CD4-positive, alpha-beta memory T cell (primary cell): ENCODE measurements at regions not wholly inside any gene's neighbourhood (a gene's known extent, or its start where the extent isn't known, plus 50 kb on each side); places are given as distances from the start of the nearest gene placed in this dataset.

Experiments
- CTCF ChIA-PET: fragments of 350-600 bp; sonication (Branson Sonifier 250); formaldehyde crosslinking; loops from one replicate; lab custom pipeline; 2021; ENCODE audit warnings: inconsistent platforms; ENCODE audit not compliant: partially characterized antibody; lab: Charles Lee
- POLR2A ChIA-PET: fragments of 350-600 bp; sonication (Branson Sonifier 250); formaldehyde crosslinking; loops from one replicate; lab custom pipeline; 2021; ENCODE audit not compliant: partially characterized antibody; lab: Charles Lee
- DNase-seq, 5 donors: peaks; one replicate each; pipeline versions ENCODE4 v3.0.0 to v3.0.0-alpha.2; 2020 to 2022; ENCODE audit warnings: mixed read lengths in 1 of 5
- H3K27ac ChIP-seq: one replicate; pipeline ENCODE4 v1.7.0; 2013; ENCODE audit warnings: low read depth, low read length
- H3K27me3 ChIP-seq: 2 replicates; pipeline ENCODE4 v1.7.0; 2013; ENCODE audit warnings: mild to moderate bottlenecking, low read length, moderate library complexity; ENCODE audit not compliant: insufficient read depth
- H3K36me3 ChIP-seq: 2 replicates; pipeline ENCODE4 v1.7.0; 2013; ENCODE audit warnings: mild to moderate bottlenecking, low read length, moderate library complexity; ENCODE audit not compliant: insufficient read depth
- H3K4me1 ChIP-seq: 2 replicates; pipeline ENCODE4 v1.7.0; 2013; ENCODE audit warnings: mild to moderate bottlenecking, low read length, moderate library complexity; ENCODE audit not compliant: insufficient read depth
- H3K4me3 ChIP-seq, 2 donors: one replicate each; pipeline ENCODE4 v1.7.0; 2013; ENCODE audit warnings: low read length in 2 of 2, mild to moderate bottlenecking in 1 of 2
- H3K9me3 ChIP-seq, 2 donors: one replicate each; pipeline ENCODE4 v1.7.0; 2013; ENCODE audit warnings: low read length in 2 of 2, control low read depth in 1 of 2; ENCODE audit not compliant: control insufficient read depth in 1 of 2
- H3K27ac Mint-ChIP-seq, 7 donors: one replicate each; pipeline ENCODE4 v1.8.0; 2020 to 2021; ENCODE audit warnings: mixed read lengths in 7 of 7, mild to moderate bottlenecking in 6 of 7, inconsistent platforms in 3 of 7, moderate library complexity in 3 of 7
- H3K27me3 Mint-ChIP-seq, 2 donors: one replicate each; pipeline ENCODE4 v1.8.0; 2020 to 2021; ENCODE audit warnings: mixed read lengths in 2 of 2
- H3K36me3 Mint-ChIP-seq, 2 donors: one replicate each; pipeline ENCODE4 v1.8.0; 2020 to 2021; ENCODE audit warnings: mixed read lengths in 2 of 2, inconsistent platforms in 1 of 2, mild to moderate bottlenecking in 1 of 2
- H3K4me1 Mint-ChIP-seq, 4 donors: one replicate each; pipeline ENCODE4 v1.8.0; 2020 to 2021; ENCODE audit warnings: mixed read lengths in 4 of 4, mild to moderate bottlenecking in 1 of 4
- H3K4me3 Mint-ChIP-seq, 8 donors: one replicate each; pipeline ENCODE4 v1.8.0; 2020 to 2021; ENCODE audit warnings: mixed read lengths in 8 of 8, mild to moderate bottlenecking in 7 of 8, moderate library complexity in 6 of 8, inconsistent platforms in 3 of 8
- H3K9me3 Mint-ChIP-seq, 8 donors: one replicate each; pipeline ENCODE4 v1.8.0; 2020 to 2021; ENCODE audit warnings: mixed read lengths in 8 of 8, mild to moderate bottlenecking in 5 of 8, inconsistent platforms in 3 of 8, moderate library complexity in 1 of 8
- intact Hi-C: fragments of 100-400 bp; cut with micrococcal nuclease; formaldehyde crosslinking; loops from one replicate; pipeline ENCODE4 v1.15.1; 2023

GRCh38 chr2:236934656-236935055 is 151.0 kb upstream of the COPS8 start:
- Mint-ChIP-seq H3K4me1 (peaks cover 0 to 2% (median under 1%) of the 10 kb centered on the region in 4 donors), H3K36me3 (no peaks in the 10 kb centered on the region), H3K4me3 (no peak overlapping the region), H3K27ac (peak overlapping the region in 1 of 7 donors; percentile 11), H3K9me3 (peaks cover 0 to 2% (median 0%) of the 10 kb centered on the region in 8 donors), H3K27me3 (peaks cover 0 to 6% of the 10 kb centered on the region in 2 donors)
- no peak for DNase-seq
- POLR2A ChIA-PET = no interaction called here
- CTCF ChIA-PET = no interaction called here
- Histone ChIP-seq H3K4me1 (no peaks in the 10 kb centered on the region), H3K27ac (no peak overlapping the region), H3K4me3 (no peak overlapping the region), H3K27me3 (no peaks in the 10 kb centered on the region), H3K9me3 (no peaks in the 10 kb centered on the region), H3K36me3 (no peaks in the 10 kb centered on the region)
- intact Hi-C loops = no loop called here

GRCh38 chr2:236935083-236935482 is 150.6 kb upstream of the COPS8 start:
- intact Hi-C loops = no loop called here
- Mint-ChIP-seq H3K36me3 (no peaks in the 10 kb centered on the region), H3K27ac (peak overlapping the region in 1 of 7 donors; percentile 11), H3K4me3 (no peak overlapping the region), H3K4me1 (peaks cover 0 to 2% (median under 1%) of the 10 kb centered on the region in 4 donors), H3K27me3 (peaks cover 0 to 6% of the 10 kb centered on the region in 2 donors), H3K9me3 (peaks cover 0 to 2% (median 0%) of the 10 kb centered on the region in 8 donors)
- H3K27ac ChIP-seq = no peak overlapping the region
- CTCF ChIA-PET = no interaction called here
- no peaks in the 10 kb centered on the region for H3K27me3 ChIP-seq
- H3K36me3 ChIP-seq = no peaks in the 10 kb centered on the region
- H3K9me3 ChIP-seq = no peaks in the 10 kb centered on the region
- DNase-seq = no peak
- no peak overlapping the region for H3K4me3 ChIP-seq
- POLR2A ChIA-PET = no interaction called here
- H3K4me1 ChIP-seq = no peaks in the 10 kb centered on the region

- no peak for DNase-seq
- intact Hi-C loops = no loop called here
- POLR2A ChIA-PET = no interaction called here
- Mint-ChIP-seq H3K36me3 (no peaks in the 10 kb centered on the region), H3K27ac (no peak overlapping the region), H3K9me3 (peaks cover 0 to 2% (median 0%) of the 10 kb centered on the region in 8 donors), H3K4me1 (peaks cover 0 to 2% (median under 1%) of the 10 kb centered on the region in 4 donors), H3K4me3 (no peak overlapping the region), H3K27me3 (peaks cover 0 to 6% of the 10 kb centered on the region in 2 donors)
- H3K36me3 ChIP-seq = no peaks in the 10 kb centered on the region
- H3K4me3 ChIP-seq = no peak overlapping the region
- H3K27me3 ChIP-seq = no peaks in the 10 kb centered on the region
- CTCF ChIA-PET = no interaction called here
- H3K4me1 ChIP-seq = no peaks in the 10 kb centered on the region
- no peak overlapping the region for H3K27ac ChIP-seq
- no peaks in the 10 kb centered on the region for H3K9me3 ChIP-seq
Observed at GRCh38 chr2:236935631-236936445, 149.9 kb upstream of the COPS8 start.

- CTCF ChIA-PET = no interaction called here
- no peak for DNase-seq
- POLR2A ChIA-PET = no interaction called here
- Histone ChIP-seq H3K36me3 (no peaks in the 10 kb centered on the region), H3K4me1 (no peaks in the 10 kb centered on the region), H3K9me3 (no peaks in the 10 kb centered on the region), H3K27me3 (no peaks in the 10 kb centered on the region), H3K27ac (no peak overlapping the region), H3K4me3 (no peak overlapping the region)
- no peak overlapping the region for H3K27ac Mint-ChIP-seq
- peaks cover 0 to 2% (median 0%) of the 10 kb centered on the region in 8 donors for H3K9me3 Mint-ChIP-seq
- no peak overlapping the region for H3K4me3 Mint-ChIP-seq
- intact Hi-C loops = no loop called here
- H3K36me3 Mint-ChIP-seq = no peaks in the 10 kb centered on the region
- peaks cover 2 to 4% of the 10 kb centered on the region in 2 donors for H3K27me3 Mint-ChIP-seq
- H3K4me1 Mint-ChIP-seq = peaks cover 0 to 2% (median 0%) of the 10 kb centered on the region in 4 donors
Observed at GRCh38 chr2:236936446-236936940, 149.2 kb upstream of the COPS8 start.

GRCh38 chr2:236938126-236938525 is 147.6 kb upstream of the COPS8 start:
- Histone ChIP-seq H3K9me3 (no peaks in the 10 kb centered on the region), H3K4me3 (no peak overlapping the region), H3K27ac (no peak overlapping the region), H3K4me1 (no peaks in the 10 kb centered on the region), H3K27me3 (no peaks in the 10 kb centered on the region), H3K36me3 (no peaks in the 10 kb centered on the region)
- Mint-ChIP-seq H3K36me3 (no peaks in the 10 kb centered on the region), H3K27me3 (peaks cover 2% of the 10 kb centered on the region in 2 donors), H3K4me3 (no peak overlapping the region), H3K27ac (peak overlapping the region in 1 of 7 donors; percentile 77), H3K9me3 (no peaks in the 10 kb centered on the region), H3K4me1 (peaks cover 0 to 2% (median 0%) of the 10 kb centered on the region in 4 donors)
- DNase-seq = no peak
- intact Hi-C loops = no loop called here
- ChIA-PET POLR2A (no interaction called here), CTCF (no interaction called here)

- no peaks in the 10 kb centered on the region for H3K36me3 ChIP-seq
- no peaks in the 10 kb centered on the region for H3K4me1 ChIP-seq
- ChIA-PET CTCF (interaction anchor here (1.0 kb wide), 1 partner anchor 8 kb away, joined by 3 read pairs; no protein-coding TSS in a partner anchor), POLR2A (no interaction called here)
- no peak for DNase-seq
- H3K9me3 ChIP-seq = no peaks in the 10 kb centered on the region
- no peak overlapping the region for H3K27ac ChIP-seq
- H3K9me3 Mint-ChIP-seq = peaks cover 0 to 3% (median 0%) of the 10 kb centered on the region in 8 donors
- peaks cover 0 to 2% (median 0%) of the 10 kb centered on the region in 4 donors for H3K4me1 Mint-ChIP-seq
- H3K4me3 ChIP-seq = no peak overlapping the region
- no peaks in the 10 kb centered on the region for H3K36me3 Mint-ChIP-seq
- peaks cover 4 to 10% of the 10 kb centered on the region in 2 donors for H3K27me3 Mint-ChIP-seq
- H3K4me3 Mint-ChIP-seq = no peak overlapping the region
- intact Hi-C loops = no loop called here
- no peaks in the 10 kb centered on the region for H3K27me3 ChIP-seq
- H3K27ac Mint-ChIP-seq = no peak overlapping the region
Observed at GRCh38 chr2:236939271-236939670, 146.4 kb upstream of the COPS8 start.

GRCh38 chr2:236939721-236940231 is 145.9 kb upstream of the COPS8 start:
- DNase-seq = no peak
- Mint-ChIP-seq H3K4me1 (peaks cover 0 to 2% (median 0%) of the 10 kb centered on the region in 4 donors), H3K27me3 (peaks cover 4 to 10% of the 10 kb centered on the region in 2 donors), H3K9me3 (peaks cover 0 to 3% (median 0%) of the 10 kb centered on the region in 8 donors), H3K36me3 (no peaks in the 10 kb centered on the region), H3K4me3 (no peak overlapping the region), H3K27ac (no peak overlapping the region)
- no peaks in the 10 kb centered on the region for H3K27me3 ChIP-seq
- no peak overlapping the region for H3K27ac ChIP-seq
- CTCF ChIA-PET = no interaction called here
- H3K4me1 ChIP-seq = no peaks in the 10 kb centered on the region
- no peaks in the 10 kb centered on the region for H3K36me3 ChIP-seq
- POLR2A ChIA-PET = no interaction called here
- no peak overlapping the region for H3K4me3 ChIP-seq
- intact Hi-C loops = no loop called here
- no peaks in the 10 kb centered on the region for H3K9me3 ChIP-seq
